NCI-H146 treated with DMSO at 0.1 percent for 48 hours (cell line): ENCODE measurements at regions not wholly inside any gene's neighbourhood (a gene's known extent, or its start where the extent isn't known, plus 50 kb on each side); places are given as distances from the start of the nearest gene placed in this dataset.

ENCODE experiments used
- DNase-seq: peaks from one replicate; lab custom pipeline; 2025; ENCODE audit not compliant: unreplicated experiment; lab: John Stamatoyannopoulos, UW

- DNase-seq, result no peak
Measured at GRCh38 chr12:87119713-87120112, 863.5 kb upstream of the MGAT4C start.

DNA sequence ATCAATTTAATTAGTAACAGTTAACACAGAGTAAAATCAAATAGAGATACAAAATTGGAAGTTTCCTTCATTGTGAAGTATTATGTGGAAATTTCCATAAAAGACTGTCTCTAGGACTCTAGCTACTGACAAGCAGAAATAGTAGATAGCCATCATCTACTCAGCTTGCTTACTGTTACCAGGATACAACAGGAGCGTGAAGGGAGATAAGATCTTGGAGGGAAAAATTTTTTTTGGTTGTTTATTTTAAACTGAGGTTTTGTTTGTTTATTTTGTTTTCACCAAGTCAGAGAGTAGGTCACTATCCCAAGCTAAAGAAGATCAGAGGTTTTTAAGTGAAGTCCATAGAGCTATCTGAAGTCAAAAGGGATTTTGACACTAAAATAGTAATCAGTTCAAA is 861.3 kb upstream of the MGAT4C start:
- DNase-seq, result no peak

DNA sequence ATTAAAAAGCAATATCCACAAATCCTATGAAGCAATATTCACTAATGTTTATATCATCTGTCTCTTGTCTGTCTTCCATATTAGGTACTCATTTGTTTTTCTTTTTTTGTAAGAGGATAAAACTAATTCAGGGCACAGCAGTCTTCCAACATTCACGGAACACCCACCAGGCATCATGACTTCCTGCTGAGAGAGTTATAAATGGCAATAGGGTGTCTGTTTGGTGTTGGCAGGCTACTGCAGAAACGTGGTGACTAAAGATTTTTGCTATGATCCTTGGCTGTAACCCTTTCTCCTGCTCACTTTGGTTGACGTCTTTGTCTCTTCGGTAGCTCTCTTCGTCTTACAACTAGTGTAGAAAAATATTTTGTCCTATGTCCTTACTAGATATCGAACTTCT is 860.6 kb upstream of the MGAT4C start:
- DNase-seq, result peak; percentile 3

DNA sequence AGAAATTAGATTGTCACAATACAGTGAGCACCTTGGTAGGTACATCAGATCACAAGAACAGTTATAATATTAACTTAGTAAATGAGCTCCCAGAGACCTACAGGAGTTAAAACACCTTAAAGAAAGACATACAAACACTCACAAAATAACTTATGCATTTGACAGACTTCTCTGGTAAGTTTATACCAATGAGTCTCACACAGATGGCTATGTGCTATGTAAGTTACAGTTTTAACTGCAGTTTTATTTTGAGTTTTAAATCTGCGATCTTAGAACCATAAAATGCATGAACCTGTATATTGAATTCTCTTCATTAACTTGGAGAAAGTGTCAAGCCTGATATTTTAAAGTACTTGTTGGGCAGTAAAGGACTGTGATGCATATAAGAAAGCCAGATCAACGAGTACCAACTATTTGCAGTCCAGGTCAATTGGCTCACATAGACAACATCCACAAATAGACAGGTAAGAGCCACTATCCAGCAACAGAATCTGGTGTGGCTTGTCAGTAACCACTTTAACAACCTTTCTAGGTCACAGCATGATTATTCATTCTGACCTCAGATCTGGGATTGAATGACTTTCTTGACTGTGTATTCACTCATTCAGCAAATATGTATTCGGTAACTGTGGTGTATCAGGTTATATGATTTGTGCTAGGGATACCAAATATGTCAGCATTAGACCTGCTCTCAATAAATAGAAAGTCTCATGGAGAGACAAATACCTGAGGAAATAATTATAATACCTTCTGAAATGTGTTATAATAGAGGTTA is 856.6 kb upstream of the MGAT4C start:
- DNase-seq, result peak; percentile 13

GRCh38 chr12:87107766-87108165 is 851.6 kb upstream of the MGAT4C start:
- no peak for DNase-seq

DNA sequence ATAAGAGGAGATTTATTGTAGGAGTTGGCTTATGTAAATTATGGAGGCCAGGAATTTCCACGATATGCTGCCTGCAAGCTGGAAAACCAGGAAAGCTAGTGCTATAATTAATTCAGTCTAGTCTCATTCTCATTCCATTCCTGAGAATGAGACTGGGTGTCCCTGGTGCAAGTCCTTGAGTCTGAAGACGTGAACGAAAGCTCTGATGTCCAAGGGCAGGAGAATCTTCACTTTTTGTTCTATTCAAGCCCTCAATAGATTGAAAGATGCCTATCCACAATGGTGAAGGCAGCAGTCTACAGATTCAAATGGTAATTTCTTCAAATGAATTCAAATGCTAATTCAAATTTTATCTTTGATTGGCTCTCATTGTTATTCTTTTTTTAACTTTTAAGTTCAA is 851.1 kb upstream of the MGAT4C start:
- no peak for DNase-seq

DNA sequence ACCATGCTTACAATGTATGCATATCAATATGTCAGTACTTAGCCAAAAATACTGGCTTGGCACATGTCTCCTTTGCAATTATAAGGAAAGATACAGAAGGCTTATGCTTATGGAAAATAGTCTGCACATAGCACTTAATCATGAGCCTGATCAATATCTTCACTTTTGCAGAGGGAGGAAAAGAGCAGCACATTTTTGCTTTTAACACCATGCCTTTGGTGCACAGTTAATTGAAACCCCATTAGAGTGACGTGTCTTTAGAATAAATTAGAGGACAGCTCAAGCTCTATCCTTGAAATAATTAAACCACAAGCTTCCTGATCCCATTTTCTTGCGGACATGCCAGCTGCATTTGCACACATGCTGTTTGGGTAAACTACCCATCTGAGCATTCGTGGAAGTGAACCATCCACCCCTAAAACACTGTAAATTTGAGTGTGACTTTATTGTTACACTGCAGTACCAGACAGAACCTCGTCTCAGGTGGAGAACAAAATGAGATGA is 839.9 kb upstream of the MGAT4C start:
- DNase-seq, result peak; percentile 61

- no peak for DNase-seq
Measured at GRCh38 chr12:87094356-87094755, 838.2 kb upstream of the MGAT4C start.

DNA sequence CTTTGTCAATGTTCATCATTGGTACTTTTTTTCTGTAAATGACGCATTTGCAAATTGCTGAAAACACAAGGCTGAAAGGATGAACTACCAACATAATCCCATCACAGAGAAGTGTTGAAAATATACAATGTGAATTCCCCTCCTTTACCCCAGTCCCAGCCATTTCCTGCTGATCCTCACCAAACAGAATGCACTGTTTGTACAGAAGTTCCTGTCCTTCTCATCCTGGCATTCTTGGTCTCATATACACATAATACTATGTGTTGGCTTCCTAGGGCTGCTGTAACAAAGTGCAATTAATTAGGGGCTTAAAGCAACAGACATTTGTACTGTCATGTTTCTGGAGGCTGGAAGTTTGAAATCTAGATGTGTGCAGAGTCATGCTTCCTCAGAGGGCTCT is 836.2 kb upstream of the MGAT4C start:
- DNase-seq, result no peak

- peak; percentile 30 for DNase-seq
Measured at GRCh38 chr12:87086118-87086891, 830.1 kb upstream of the MGAT4C start.

DNA sequence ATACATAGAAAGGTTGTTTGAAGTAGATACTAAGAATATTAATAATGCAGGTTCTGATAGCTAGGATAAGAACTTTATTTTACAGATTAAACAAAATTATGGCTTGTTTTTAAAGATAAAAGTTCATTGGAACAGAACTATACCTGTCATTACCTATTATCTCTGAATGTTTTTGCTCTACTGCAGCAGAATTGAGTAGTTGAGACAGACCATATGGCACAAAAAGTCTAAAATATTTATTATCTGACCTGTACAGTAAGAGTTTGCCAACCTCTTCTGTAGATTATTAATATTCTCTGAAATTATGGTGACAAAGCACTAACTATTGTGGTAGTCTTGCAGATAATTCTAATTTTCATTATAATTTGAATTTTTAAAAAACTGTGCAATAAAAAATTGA is 829.1 kb upstream of the MGAT4C start:
- no peak for DNase-seq

DNA sequence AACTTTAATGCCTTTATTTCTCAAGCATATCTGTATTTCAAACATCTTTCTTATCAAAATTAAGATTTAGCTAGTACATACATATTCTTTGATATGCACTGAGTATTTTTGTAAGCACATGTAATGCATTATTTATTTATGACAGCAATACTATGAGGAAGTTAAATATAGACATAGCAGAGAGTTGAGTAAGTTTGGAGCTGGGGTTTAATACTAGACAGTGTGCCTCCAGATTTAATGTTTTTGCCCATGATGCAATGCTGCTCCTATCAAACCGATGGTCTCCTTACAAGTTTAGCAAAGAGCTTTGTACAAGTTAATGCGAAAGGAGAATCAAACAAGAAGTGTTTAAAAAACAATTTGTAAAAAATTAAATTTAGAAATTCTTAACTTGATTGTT is 826.6 kb upstream of the MGAT4C start:
- no peak for DNase-seq

- DNase-seq, result no peak
Measured at GRCh38 chr12:87074781-87075180, 818.6 kb upstream of the MGAT4C start.

- no peak for DNase-seq
Measured at GRCh38 chr12:87066326-87066725, 810.1 kb upstream of the MGAT4C start.

- DNase-seq, result no peak
Measured at GRCh38 chr12:87059231-87059630, 803.0 kb upstream of the MGAT4C start.

GRCh38 chr12:87054226-87054625 is 798.0 kb upstream of the MGAT4C start:
- no peak for DNase-seq

DNA sequence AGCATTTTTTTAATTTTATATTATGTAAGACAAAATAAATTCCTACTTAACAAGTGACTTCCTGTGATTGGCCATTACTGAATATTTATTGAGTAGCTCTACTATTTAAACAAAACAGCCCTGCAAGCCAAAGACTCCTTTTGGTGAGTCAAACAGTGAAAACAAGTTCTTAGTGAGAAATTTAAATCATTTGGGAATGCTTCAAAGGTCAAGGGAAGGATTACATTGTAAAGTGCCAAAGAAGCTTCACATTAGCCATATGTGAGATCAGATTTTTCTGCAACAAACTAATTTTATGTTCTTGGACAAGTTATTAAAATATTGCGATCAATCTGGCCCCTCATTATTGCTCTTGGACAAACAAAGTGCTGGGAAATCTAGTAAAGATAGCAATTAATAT is 795.4 kb upstream of the MGAT4C start:
- DNase-seq, result no peak

GRCh38 chr12:87047691-87048090 is 791.5 kb upstream of the MGAT4C start:
- no peak for DNase-seq

DNA sequence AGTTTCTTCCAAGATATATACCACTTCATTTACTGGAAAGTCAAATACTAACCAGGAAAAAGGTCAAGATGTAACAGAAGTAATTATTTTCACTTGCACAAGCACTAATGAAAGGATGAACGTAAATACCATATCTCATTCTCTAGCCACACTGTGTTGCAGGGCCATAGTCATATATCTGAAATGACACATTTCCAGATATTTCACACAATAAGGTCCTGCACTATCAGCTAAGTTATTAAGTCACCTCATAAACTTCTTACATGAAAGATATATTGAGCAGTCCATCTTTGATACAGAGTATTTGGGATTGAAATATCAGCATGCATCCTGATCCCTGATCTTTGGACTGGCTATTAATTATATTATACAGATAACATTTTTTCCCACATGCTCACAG is 783.3 kb upstream of the MGAT4C start:
- DNase-seq, result no peak

- DNase-seq, result no peak
Measured at GRCh38 chr12:87038098-87038497, 781.9 kb upstream of the MGAT4C start.

DNA sequence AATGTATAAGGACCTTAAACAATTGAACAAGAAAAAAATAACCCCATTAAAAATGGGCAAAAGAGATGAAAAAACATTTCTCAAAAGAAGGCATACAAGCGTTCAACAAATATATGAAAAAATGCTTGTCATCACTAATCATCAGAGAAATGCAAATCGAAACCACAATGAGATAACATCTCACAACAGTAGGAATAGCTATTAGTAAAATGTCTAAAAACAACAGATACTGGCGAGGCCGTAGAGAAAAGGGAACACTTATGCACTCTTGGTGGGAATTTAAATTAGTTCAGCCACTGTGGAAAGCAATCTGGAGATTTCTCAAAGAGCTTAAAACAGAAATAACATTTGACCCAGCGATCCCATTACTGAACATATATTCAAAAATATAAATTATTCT is 769.8 kb upstream of the MGAT4C start:
- no peak for DNase-seq

GRCh38 chr12:87021400-87021799 is 765.2 kb upstream of the MGAT4C start:
- no peak for DNase-seq
